HG02943 (cell line): ENCODE measurements at regions not wholly inside any gene's neighbourhood (a gene's known extent, or its start where the extent isn't known, plus 50 kb on each side); places are given as distances from the start of the nearest gene placed in this dataset.
A peak's percentile ranks its signal among the peaks of the same experiment; 100 is the strongest.

Experiments
- ATAC-seq: cut with Tn5 transposase; IDR thresholded peaks from one replicate; pipeline ENCODE4 v1.9.1; 2021; ENCODE audit warnings: mild to moderate bottlenecking, low read depth, moderate library complexity; ENCODE audit not compliant: unreplicated experiment

- ATAC-seq: no peak
Measured at GRCh38 chr5:69035665-69036064, 58.1 kb upstream of the SLC30A5 start.

- no peak for ATAC-seq
Measured at GRCh38 chr5:69038539-69038938, 55.3 kb upstream of the SLC30A5 start.

GRCh38 chr5:69039829-69040228 is 54.0 kb upstream of the SLC30A5 start:
- no peak for ATAC-seq

GRCh38 chr5:69042500-69042899 is 51.3 kb upstream of the SLC30A5 start:
- ATAC-seq: no peak

GRCh38 chr5:69042915-69043654 is 50.7 kb upstream of the SLC30A5 start:
- peak; percentile 92 for ATAC-seq

GRCh38 chr5:69043655-69043996 is 50.2 kb upstream of the SLC30A5 start:
- no peak for ATAC-seq
